H9 (cell line): ENCODE measurements at regions not wholly inside any gene's neighbourhood (a gene's known extent, or its start where the extent isn't known, plus 50 kb on each side); places are given as distances from the start of the nearest gene placed in this dataset.

ENCODE experiments used
- DNase-seq: peaks from one replicate; pipeline ENCODE4 v3.0.0-alpha.2; 2017
- H2AFZ ChIP-seq: one replicate; pipeline ENCODE4 v1.6.1; 2013; ENCODE audit warnings: mild to moderate bottlenecking, low read length, control low read depth, moderate library complexity
- H2AK5ac ChIP-seq: 2 replicates; pipeline ENCODE4 v1.6.1; 2013; ENCODE audit warnings: low read length, control low read depth, mixed read lengths; ENCODE audit not compliant: insufficient read length
- H2BK120ac ChIP-seq: one replicate; pipeline ENCODE4 v1.6.1; 2013; ENCODE audit warnings: low read depth, mild to moderate bottlenecking, low read length, control low read depth, inconsistent platforms; ENCODE audit not compliant: poor library complexity, severe bottlenecking
- H2BK12ac ChIP-seq: 2 replicates; pipeline ENCODE4 v1.6.1; 2013; ENCODE audit warnings: low read length, control low read depth, mixed read lengths, low read depth; ENCODE audit not compliant: insufficient read length
- H2BK15ac ChIP-seq: 2 replicates; pipeline ENCODE4 v1.6.1; 2013; ENCODE audit warnings: low read depth, low read length, control low read depth
- H2BK20ac ChIP-seq: one replicate; pipeline ENCODE4 v1.6.1; 2013; ENCODE audit warnings: low read depth, mild to moderate bottlenecking, low read length, control low read depth, inconsistent platforms; ENCODE audit not compliant: poor library complexity, severe bottlenecking
- H2BK5ac ChIP-seq: 2 replicates; pipeline ENCODE4 v1.6.1; 2013; ENCODE audit warnings: low read length, control low read depth, mixed read lengths; ENCODE audit not compliant: insufficient read length
- H3K14ac ChIP-seq: 2 replicates; pipeline ENCODE4 v1.6.1; 2013; ENCODE audit warnings: low read length, control low read depth; ENCODE audit not compliant: insufficient read depth
- H3K18ac ChIP-seq: 2 replicates; pipeline ENCODE4 v1.6.1; 2013; ENCODE audit warnings: low read depth, mild to moderate bottlenecking, mixed read lengths, low read length, control low read depth; ENCODE audit not compliant: insufficient read length
- H3K23ac ChIP-seq: 2 replicates; pipeline ENCODE4 v1.6.1; 2013; ENCODE audit warnings: low read length, control low read depth, mixed read lengths, low read depth; ENCODE audit not compliant: insufficient read length
- H3K23me2 ChIP-seq: 2 replicates; pipeline ENCODE4 v1.6.1; 2013; ENCODE audit warnings: low read depth, mild to moderate bottlenecking, mixed read lengths, low read length, control low read depth; ENCODE audit not compliant: insufficient read length, poor library complexity, severe bottlenecking
- H3K27ac ChIP-seq: 2 replicates; pipeline ENCODE4 v1.5.1; 2013; ENCODE audit warnings: low read length, control low read depth, mixed read lengths, low read depth; ENCODE audit not compliant: insufficient read length
- H3K27me3 ChIP-seq: 2 replicates; pipeline ENCODE4 v1.6.1; 2013; ENCODE audit warnings: low read length, control low read depth, inconsistent platforms; ENCODE audit not compliant: insufficient read depth
- H3K4ac ChIP-seq: 2 replicates; pipeline ENCODE4 v1.6.1; 2013; ENCODE audit warnings: low read depth, mild to moderate bottlenecking, control low read depth, inconsistent platforms, low read length, moderate library complexity
- H3K4me1 ChIP-seq: 2 replicates; pipeline ENCODE4 v1.6.1; 2013; ENCODE audit warnings: low read length, control low read depth, inconsistent platforms; ENCODE audit not compliant: insufficient read depth
- H3K4me2 ChIP-seq: 2 replicates; pipeline ENCODE4 v1.6.1; 2013; ENCODE audit warnings: low read length, control low read depth, mixed read lengths; ENCODE audit not compliant: insufficient read length, insufficient read depth
- H3K56ac ChIP-seq: 2 replicates; pipeline ENCODE4 v1.6.1; 2013; ENCODE audit warnings: low read depth, mild to moderate bottlenecking, mixed read lengths, low read length, control low read depth; ENCODE audit not compliant: insufficient read length
- H3K79me1 ChIP-seq: 2 replicates; pipeline ENCODE4 v1.6.1; 2013; ENCODE audit warnings: low read depth, mild to moderate bottlenecking, moderate library complexity, low read length, control low read depth, inconsistent platforms; ENCODE audit not compliant: insufficient read depth, poor library complexity, severe bottlenecking
- H3K79me2 ChIP-seq: 2 replicates; pipeline ENCODE4 v1.6.1; 2013; ENCODE audit warnings: low read length, control low read depth, inconsistent platforms; ENCODE audit not compliant: insufficient read depth
- H3K9ac ChIP-seq: 2 replicates; pipeline ENCODE4 v1.6.1; 2013; ENCODE audit warnings: low read length, control low read depth, mixed read lengths; ENCODE audit not compliant: insufficient read length; ENCODE audit errors: extremely low read depth
- H3K9me3 ChIP-seq: one replicate; pipeline ENCODE4 v1.6.1; 2013; ENCODE audit warnings: low read depth, low read length, inconsistent platforms; ENCODE audit not compliant: control insufficient read depth
- H3T11ph ChIP-seq: one replicate; pipeline ENCODE4 v1.6.1; 2013; ENCODE audit warnings: mild to moderate bottlenecking, low read length, control low read depth, inconsistent platforms
- H4K20me1 ChIP-seq: one replicate; pipeline ENCODE4 v1.6.1; 2013; ENCODE audit not compliant: control insufficient read depth, insufficient read length, insufficient read depth
- H4K5ac ChIP-seq: 2 replicates; pipeline ENCODE4 v1.6.1; 2013; ENCODE audit warnings: low read depth, mild to moderate bottlenecking, mixed read lengths, low read length, control low read depth; ENCODE audit not compliant: insufficient read length
- H4K8ac ChIP-seq: replicated peaks from 2 replicates; pipeline ENCODE4 v1.6.1; 2013; ENCODE audit warnings: low read length, control low read depth, mixed read lengths, low read depth; ENCODE audit not compliant: insufficient read length
- H4K91ac ChIP-seq: 2 replicates; pipeline ENCODE4 v1.6.1; 2013; ENCODE audit warnings: low read depth, mild to moderate bottlenecking, moderate library complexity, mixed read lengths, low read length, control low read depth; ENCODE audit not compliant: insufficient read length
- H3K27ac Mint-ChIP-seq, 3 experiments: 2 replicates in 2 of 3; 3 replicates in 1 of 3; pipeline ENCODE4 v1.8.0; 2020 to 2021; ENCODE audit warnings: mixed read lengths in 3 of 3, mild to moderate bottlenecking in 1 of 3, moderate library complexity in 1 of 3
- H3K27me3 Mint-ChIP-seq: 2 replicates; pipeline ENCODE4 v1.8.0; 2021; ENCODE audit warnings: low read depth, mild to moderate bottlenecking, moderate library complexity, mixed read lengths
- H3K36me3 Mint-ChIP-seq, 3 experiments: 2 replicates in 2 of 3; 3 replicates in 1 of 3; pipeline ENCODE4 v1.8.0; 2020 to 2021; ENCODE audit warnings: low read depth in 3 of 3, mixed read lengths in 3 of 3; ENCODE audit not compliant: insufficient read depth in 1 of 3
- H3K4me1 Mint-ChIP-seq, 2 experiments: 2 replicates each; pipeline ENCODE4 v1.8.0; 2020; ENCODE audit warnings: mixed read lengths in 2 of 2
- H3K4me3 Mint-ChIP-seq, 2 experiments: 2 replicates in 1 of 2; 3 replicates in 1 of 2; pipeline ENCODE4 v1.8.0; 2020 to 2021; ENCODE audit warnings: mild to moderate bottlenecking in 2 of 2, mixed read lengths in 2 of 2, moderate library complexity in 1 of 2
- H3K9me3 Mint-ChIP-seq, 2 experiments: 2 replicates in 1 of 2; 3 replicates in 1 of 2; pipeline ENCODE4 v1.8.0; 2020; ENCODE audit warnings: mild to moderate bottlenecking in 2 of 2, mixed read lengths in 2 of 2, moderate library complexity in 1 of 2
- WGBS: extraction: QIAGEN DNeasy Blood & Tissue Kit; methylation state at CpG from one replicate; pipeline ENCODE4 v1.1.7; 2013; ENCODE audit warnings: missing lambda C conversion rate, low lambda C conversion rate, mixed read lengths; ENCODE audit not compliant: insufficient read length; ENCODE audit errors: extremely low coverage; 5-methylcytosine and 5-hydroxymethylcytosine counted together
- TF ChIP-seq, protein P1 (sequence below): fragments of 200-600 bp; sonication (generic); conservative IDR thresholded peaks from 3 replicates; pipeline ENCODE4 v1.8.0; 2021; ENCODE audit warnings: antibody characterized with exemption, mild to moderate bottlenecking

DNA sequence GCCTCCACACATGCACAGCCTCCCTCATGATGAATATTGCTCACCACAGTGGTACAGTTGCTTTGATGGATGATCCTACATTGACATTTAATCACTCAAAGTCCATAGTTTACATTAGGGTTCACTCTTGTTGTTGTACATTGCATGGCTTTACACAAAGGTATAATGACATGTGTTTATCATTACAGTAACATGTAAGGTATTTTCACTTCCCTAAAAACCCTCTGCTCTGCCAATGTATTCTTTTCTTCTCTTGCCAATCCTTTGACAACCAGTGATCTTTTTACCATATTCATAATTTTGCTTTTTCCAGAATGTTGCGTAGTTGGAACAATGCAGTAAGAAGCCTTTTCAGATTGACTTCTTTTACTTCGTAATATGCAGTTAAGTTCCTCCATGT, 166.6 kb upstream of the KHDRBS2 start:
- Mint-ChIP-seq H3K4me3 (no peak overlapping the region), H3K9me3 (no peaks in the 10 kb centered on the region), H3K27me3 (no peaks in the 10 kb centered on the region), H3K4me1 (peaks cover 4% of the 10 kb centered on the region in 2 experiments; a peak in 3 of 4 replicates), H3K27ac (no peak overlapping the region), H3K36me3 (no peaks in the 10 kb centered on the region)
- Histone ChIP-seq H4K8ac (no peak overlapping the region), H2BK5ac (no peak overlapping the region), H4K5ac (no peak overlapping the region), H3K79me2 (no peaks in the 10 kb centered on the region), H3K9ac (no peak overlapping the region), H3K27ac (no peak overlapping the region), H3K4me1 (no peaks in the 10 kb centered on the region; the same call in 1 of the 2 replicates), H4K91ac (no peak overlapping the region), H2AK5ac (no peak overlapping the region), H3K14ac (no peak overlapping the region), H2BK20ac (no peak overlapping the region), H3K23me2 (no peaks in the 10 kb centered on the region), H3K9me3 (no peaks in the 10 kb centered on the region), H2BK15ac (no peak overlapping the region), H3K4me2 (no peak overlapping the region), H2BK12ac (no peak overlapping the region), H3K4ac (no peak overlapping the region), H3K27me3 (no peaks in the 10 kb centered on the region), H3K23ac (no peak overlapping the region), H3K18ac (no peak overlapping the region), H2BK120ac (no peak overlapping the region), H2AFZ (no peak overlapping the region), H3T11ph (no peak overlapping the region), H4K20me1 (no peaks in the 10 kb centered on the region), H3K79me1 (no peaks in the 10 kb centered on the region), H3K56ac (no peak overlapping the region)
- DNase-seq = no peak
- no CpG with 5 or more reads among the region's 2 CpGs for WGBS
- TF ChIP-seq, protein P1, sequence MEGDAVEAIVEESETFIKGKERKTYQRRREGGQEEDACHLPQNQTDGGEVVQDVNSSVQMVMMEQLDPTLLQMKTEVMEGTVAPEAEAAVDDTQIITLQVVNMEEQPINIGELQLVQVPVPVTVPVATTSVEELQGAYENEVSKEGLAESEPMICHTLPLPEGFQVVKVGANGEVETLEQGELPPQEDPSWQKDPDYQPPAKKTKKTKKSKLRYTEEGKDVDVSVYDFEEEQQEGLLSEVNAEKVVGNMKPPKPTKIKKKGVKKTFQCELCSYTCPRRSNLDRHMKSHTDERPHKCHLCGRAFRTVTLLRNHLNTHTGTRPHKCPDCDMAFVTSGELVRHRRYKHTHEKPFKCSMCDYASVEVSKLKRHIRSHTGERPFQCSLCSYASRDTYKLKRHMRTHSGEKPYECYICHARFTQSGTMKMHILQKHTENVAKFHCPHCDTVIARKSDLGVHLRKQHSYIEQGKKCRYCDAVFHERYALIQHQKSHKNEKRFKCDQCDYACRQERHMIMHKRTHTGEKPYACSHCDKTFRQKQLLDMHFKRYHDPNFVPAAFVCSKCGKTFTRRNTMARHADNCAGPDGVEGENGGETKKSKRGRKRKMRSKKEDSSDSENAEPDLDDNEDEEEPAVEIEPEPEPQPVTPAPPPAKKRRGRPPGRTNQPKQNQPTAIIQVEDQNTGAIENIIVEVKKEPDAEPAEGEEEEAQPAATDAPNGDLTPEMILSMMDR = no peak
